Prostate gland (tissue), 2 donors: ENCODE measurements at regions not wholly inside any gene's neighbourhood (a gene's known extent, or its start where the extent isn't known, plus 50 kb on each side); places are given as distances from the start of the nearest gene placed in this dataset.

Experiments
- POLR2AphosphoS5 ChIP-seq: sonication (generic); formaldehyde crosslinking; IDR thresholded peaks from one replicate; pipeline ENCODE4 v1.6.1; 2017; ENCODE audit warnings: antibody characterized with exemption
- TF ChIP-seq, protein P1 (sequence below), 4 experiments: fragments of 200-600 bp in 2 of 4; fragments of 450-650 bp in 2 of 4; sonication (generic) in 2 of 4; IDR thresholded peaks; 1 replicate in 3 of 4; 2 replicates in 1 of 4; pipeline ENCODE4 v1.5.1; 2016 to 2019; ENCODE audit warnings: antibody characterized with exemption in 4 of 4, mild to moderate bottlenecking in 2 of 4, moderate library complexity in 2 of 4

DNA sequence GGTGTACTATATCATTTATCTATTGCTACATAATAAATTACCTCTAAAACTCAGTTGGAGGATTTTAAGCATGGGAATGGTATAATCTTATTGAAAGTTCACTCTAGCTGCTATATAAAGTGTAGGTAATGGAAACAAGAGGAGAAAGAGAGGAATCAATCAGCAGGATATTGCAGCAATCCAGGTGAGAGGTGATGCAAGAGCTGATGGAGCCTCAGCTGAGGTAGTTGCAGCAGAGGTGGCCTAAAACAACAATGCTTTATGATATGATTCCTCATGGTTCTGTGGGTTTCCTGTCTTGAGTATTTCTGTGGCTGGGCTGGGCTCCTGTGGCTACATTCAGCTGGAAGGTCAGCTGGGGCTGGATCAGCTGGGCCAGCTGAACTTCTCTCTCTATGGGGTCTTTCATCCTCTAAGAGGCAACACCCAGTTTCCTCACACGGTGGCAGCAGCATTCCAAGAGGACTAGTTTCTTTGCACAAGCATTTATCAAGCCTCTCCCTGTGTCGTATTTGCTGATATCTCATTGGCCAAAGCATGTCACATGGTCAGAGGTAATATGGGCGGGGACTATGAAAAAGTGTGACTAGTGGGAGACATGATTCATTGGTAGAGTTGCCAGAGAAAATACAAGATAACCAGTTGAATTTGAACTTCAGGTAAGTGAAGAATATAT, 135.4 kb upstream of the LARGE1 start:
- TF ChIP-seq, protein P1, sequence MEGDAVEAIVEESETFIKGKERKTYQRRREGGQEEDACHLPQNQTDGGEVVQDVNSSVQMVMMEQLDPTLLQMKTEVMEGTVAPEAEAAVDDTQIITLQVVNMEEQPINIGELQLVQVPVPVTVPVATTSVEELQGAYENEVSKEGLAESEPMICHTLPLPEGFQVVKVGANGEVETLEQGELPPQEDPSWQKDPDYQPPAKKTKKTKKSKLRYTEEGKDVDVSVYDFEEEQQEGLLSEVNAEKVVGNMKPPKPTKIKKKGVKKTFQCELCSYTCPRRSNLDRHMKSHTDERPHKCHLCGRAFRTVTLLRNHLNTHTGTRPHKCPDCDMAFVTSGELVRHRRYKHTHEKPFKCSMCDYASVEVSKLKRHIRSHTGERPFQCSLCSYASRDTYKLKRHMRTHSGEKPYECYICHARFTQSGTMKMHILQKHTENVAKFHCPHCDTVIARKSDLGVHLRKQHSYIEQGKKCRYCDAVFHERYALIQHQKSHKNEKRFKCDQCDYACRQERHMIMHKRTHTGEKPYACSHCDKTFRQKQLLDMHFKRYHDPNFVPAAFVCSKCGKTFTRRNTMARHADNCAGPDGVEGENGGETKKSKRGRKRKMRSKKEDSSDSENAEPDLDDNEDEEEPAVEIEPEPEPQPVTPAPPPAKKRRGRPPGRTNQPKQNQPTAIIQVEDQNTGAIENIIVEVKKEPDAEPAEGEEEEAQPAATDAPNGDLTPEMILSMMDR (IDR thresholded peaks at IDR 0.05): peak in 1 of 4 experiments; percentile 15
- TF ChIP-seq POLR2AphosphoS5: no peak
